CD14-positive monocyte (primary cell): ENCODE measurements at regions not wholly inside any gene's neighbourhood (a gene's known extent, or its start where the extent isn't known, plus 50 kb on each side); places are given as distances from the start of the nearest gene placed in this dataset.

Source experiments
- DNase-seq, 3 donors: peaks; one replicate each; pipeline ENCODE4 v3.0.0-alpha.2; 2011 to 2022
- H2AFZ ChIP-seq: 2 replicates; pipeline ENCODE4 v1.6.0; 2012; ENCODE audit warnings: mild to moderate bottlenecking, low read depth, low read length, inconsistent platforms; ENCODE audit not compliant: insufficient read depth, poor library complexity, severe bottlenecking
- H3K27ac ChIP-seq, 2 donors: 1 replicate in 1 of 2; 2 replicates in 1 of 2; pipeline ENCODE4 v1.5.1; 2012 to 2013; ENCODE audit warnings: low read length in 2 of 2, control low read depth in 1 of 2, inconsistent platforms in 1 of 2, low read depth in 1 of 2, mild to moderate bottlenecking in 1 of 2
- H3K27me3 ChIP-seq, 2 donors: one replicate each; pipeline versions ENCODE4 v1.6.0 to v1.6.1; 2011 to 2013; ENCODE audit warnings: low read length in 2 of 2; ENCODE audit not compliant: control insufficient read depth in 2 of 2, insufficient read depth in 2 of 2
- H3K36me3 ChIP-seq, 2 donors: replicated peaks in 1 of 2; 1 replicate in 1 of 2; 2 replicates in 1 of 2; pipeline versions ENCODE4 v1.5.1 to v1.6.1; 2012 to 2013; ENCODE audit warnings: low read length in 2 of 2, control low read depth in 1 of 2, inconsistent platforms in 1 of 2, mild to moderate bottlenecking in 1 of 2; ENCODE audit not compliant: insufficient read depth in 2 of 2, control insufficient read depth in 1 of 2
- H3K4me1 ChIP-seq, 2 donors: 1 replicate in 1 of 2; 2 replicates in 1 of 2; pipeline versions ENCODE4 v1.5.1 to v1.6.1; 2012 to 2013; ENCODE audit warnings: low read length in 2 of 2, control low read depth in 1 of 2, inconsistent platforms in 1 of 2, mild to moderate bottlenecking in 1 of 2, moderate library complexity in 1 of 2; ENCODE audit not compliant: insufficient read depth in 2 of 2, control insufficient read depth in 1 of 2
- H3K4me2 ChIP-seq: replicated peaks from 2 replicates; pipeline ENCODE3; 2012; ENCODE audit warnings: low read length, moderate library complexity, mild to moderate bottlenecking; ENCODE audit not compliant: poor library complexity, severe bottlenecking; ENCODE audit errors: extremely low read depth
- H3K4me3 ChIP-seq, 3 experiments: fragments of 200-600 bp in 1 of 3; sonication (generic) in 1 of 3; replicated peaks in 1 of 3; 1 replicate in 2 of 3; 2 replicates in 1 of 3; pipeline ENCODE4 v1.5.1; 2011 to 2013; ENCODE audit warnings: low read length in 3 of 3, mild to moderate bottlenecking in 3 of 3, control low read depth in 2 of 3, low read depth in 2 of 3, inconsistent platforms in 1 of 3, moderate library complexity in 1 of 3
- H3K79me2 ChIP-seq: 2 replicates; pipeline ENCODE4 v1.6.0; 2012; ENCODE audit warnings: mild to moderate bottlenecking, control low read depth, inconsistent platforms, low read length, moderate library complexity; ENCODE audit not compliant: insufficient read depth
- H3K9ac ChIP-seq: 2 replicates; pipeline ENCODE4 v1.6.0; 2017; ENCODE audit warnings: low read length, mild to moderate bottlenecking; ENCODE audit not compliant: insufficient read depth, poor library complexity, severe bottlenecking
- H3K9me3 ChIP-seq, 2 donors: replicated peaks in 1 of 2; 1 replicate in 1 of 2; 2 replicates in 1 of 2; pipeline versions ENCODE4 v1.5.1 to v1.6.1; 2012 to 2013; ENCODE audit warnings: low read length in 2 of 2, control low read depth in 1 of 2; ENCODE audit not compliant: control insufficient read depth in 1 of 2, insufficient read depth in 1 of 2
- H4K20me1 ChIP-seq: 2 replicates; pipeline ENCODE4 v1.6.0; 2012; ENCODE audit warnings: mild to moderate bottlenecking, low read length, control low read depth, moderate library complexity; ENCODE audit not compliant: insufficient read depth
- H3K27ac Mint-ChIP-seq, 7 donors: one replicate each; pipeline ENCODE4 v1.8.0; 2020; ENCODE audit warnings: mild to moderate bottlenecking in 7 of 7, mixed read lengths in 7 of 7, moderate library complexity in 6 of 7, inconsistent platforms in 2 of 7
- H3K27me3 Mint-ChIP-seq, 3 donors: one replicate each; pipeline ENCODE4 v1.8.0; 2021 to 2022; ENCODE audit warnings: low read depth in 3 of 3, mild to moderate bottlenecking in 3 of 3, mixed read lengths in 3 of 3, moderate library complexity in 3 of 3, inconsistent platforms in 1 of 3
- H3K36me3 Mint-ChIP-seq, 2 donors: one replicate each; pipeline ENCODE4 v1.8.0; 2020; ENCODE audit warnings: mixed read lengths in 2 of 2, inconsistent platforms in 1 of 2, mild to moderate bottlenecking in 1 of 2
- H3K4me1 Mint-ChIP-seq: one replicate; pipeline ENCODE4 v1.8.0; 2020; ENCODE audit warnings: mild to moderate bottlenecking, mixed read lengths
- H3K4me3 Mint-ChIP-seq, 2 donors: one replicate each; pipeline ENCODE4 v1.8.0; 2020; ENCODE audit warnings: mild to moderate bottlenecking in 2 of 2, mixed read lengths in 2 of 2, moderate library complexity in 1 of 2
- H3K9me3 Mint-ChIP-seq, 7 donors: one replicate each; pipeline ENCODE4 v1.8.0; 2020 to 2022; ENCODE audit warnings: mixed read lengths in 7 of 7, mild to moderate bottlenecking in 6 of 7, moderate library complexity in 6 of 7, inconsistent platforms in 2 of 7
- CTCF ChIP-seq: fragments of 200-600 bp; IDR thresholded peaks from one replicate; pipeline ENCODE4 v1.8.0; 2022; ENCODE audit warnings: antibody characterized with exemption, mild to moderate bottlenecking
- WGBS: methylation state at CpG from one replicate; pipeline ENCODE4 v1.1.5; 2013; ENCODE audit warnings: missing lambda C conversion rate; ENCODE audit not compliant: insufficient coverage; 5-methylcytosine and 5-hydroxymethylcytosine counted together
- intact Hi-C, 2 donors: fragments of 100-400 bp; cut with micrococcal nuclease; formaldehyde crosslinking; loops; one replicate each; pipeline versions ENCODE4 v1.15.0 to v1.15.1; 2023

- TF ChIP-seq CTCF = no peak
- intact Hi-C loops = no loop called here
These were observed 483.9 kb downstream of the AACS start for GRCh38 chr12:125549171-125549570.

GRCh38 chr12:125549836-125550235 is 484.6 kb downstream of the AACS start:
- no peak overlapping the region for H3K9ac ChIP-seq
- H3K27me3 ChIP-seq = no peaks in the 10 kb centered on the region
- no peak overlapping the region for H3K4me2 ChIP-seq
- H2AFZ ChIP-seq = no peak overlapping the region
- no peak overlapping the region for H3K27ac Mint-ChIP-seq
- no peaks in the 10 kb centered on the region for H3K4me1 ChIP-seq
- H3K4me3 Mint-ChIP-seq = no peak overlapping the region
- no peaks in the 10 kb centered on the region for H3K79me2 ChIP-seq
- H4K20me1 ChIP-seq = no peaks in the 10 kb centered on the region
- peaks cover 0 to 3% (median 0%) of the 10 kb centered on the region in 7 donors for H3K9me3 Mint-ChIP-seq
- intact Hi-C loops = no loop called here
- no peaks in the 10 kb centered on the region for H3K4me1 Mint-ChIP-seq
- peaks cover 0 to 2% (median 2%) of the 10 kb centered on the region in 3 donors for H3K27me3 Mint-ChIP-seq
- H3K9me3 ChIP-seq = no peaks in the 10 kb centered on the region
- whole genome bisulfite sequencing = 63% methylated on average over 2 of the region's 4 CpGs
- H3K36me3 ChIP-seq = no peaks in the 10 kb centered on the region
- no peak overlapping the region for H3K27ac ChIP-seq
- H3K36me3 Mint-ChIP-seq = no peaks in the 10 kb centered on the region
- H3K4me3 ChIP-seq = no peak overlapping the region
- no peak for DNase-seq
- TF ChIP-seq CTCF = peak; percentile 26

More at GRCh38 chr12:125549171-125549570, 483.9 kb downstream of the AACS start:
- no peak for DNase-seq
- no peaks in the 10 kb centered on the region for H3K4me1 Mint-ChIP-seq
- peaks cover 0 to 3% (median 0%) of the 10 kb centered on the region in 7 donors for H3K9me3 Mint-ChIP-seq
- H3K4me3 Mint-ChIP-seq = no peak overlapping the region
- H2AFZ ChIP-seq = no peak overlapping the region
- H3K27ac Mint-ChIP-seq = no peak overlapping the region
- H4K20me1 ChIP-seq = no peaks in the 10 kb centered on the region
- H3K27ac ChIP-seq = no peak overlapping the region
- H3K4me1 ChIP-seq = no peaks in the 10 kb centered on the region
- no peak overlapping the region for H3K4me3 ChIP-seq
- H3K36me3 Mint-ChIP-seq = no peaks in the 10 kb centered on the region
- H3K9me3 ChIP-seq = no peaks in the 10 kb centered on the region
- H3K27me3 ChIP-seq = no peaks in the 10 kb centered on the region
- no peaks in the 10 kb centered on the region for H3K36me3 ChIP-seq
- no peak overlapping the region for H3K4me2 ChIP-seq
- WGBS = no CpG with 5 or more reads among the region's 4 CpGs
- no peaks in the 10 kb centered on the region for H3K79me2 ChIP-seq
- H3K9ac ChIP-seq = no peak overlapping the region
- peaks cover 0 to 2% (median 2%) of the 10 kb centered on the region in 3 donors for H3K27me3 Mint-ChIP-seq
